GM23338 (cell line): ENCODE measurements at regions not wholly inside any gene's neighbourhood (a gene's known extent, or its start where the extent isn't known, plus 50 kb on each side); places are given as distances from the start of the nearest gene placed in this dataset.

ENCODE experiments used
- ATAC-seq: fragments of 200-7000 bp; cut with Tn5 transposase; 3 replicates; pipeline ENCODE4 v1.9.1; 2020
- DNase-seq: peaks from one replicate; pipeline ENCODE4 v3.0.0-alpha.2; 2015; ENCODE audit warnings: low spot score
- H2AFZ ChIP-seq: fragments of 200-600 bp; sonication (generic); 2 replicates; pipeline ENCODE4 v1.8.0; 2016; ENCODE audit warnings: antibody characterized with exemption, mild to moderate bottlenecking, moderate library complexity
- H3F3A ChIP-seq: fragments of 200-600 bp; sonication (generic); replicated peaks from 2 replicates; pipeline ENCODE4 v1.8.0; 2017; ENCODE audit warnings: antibody characterized with exemption, mixed run types, low read depth
- H3K27ac ChIP-seq: fragments of 200-600 bp; sonication (generic); 2 replicates; pipeline ENCODE4 v1.6.1; 2016; ENCODE audit warnings: low read depth
- H3K27me3 ChIP-seq: fragments of 200-600 bp; sonication (generic); 2 replicates; pipeline ENCODE4 v1.8.0; 2016; ENCODE audit warnings: mild to moderate bottlenecking, mixed run types, moderate library complexity; ENCODE audit not compliant: insufficient read depth
- H3K36me3 ChIP-seq: fragments of 200-600 bp; sonication (generic); 2 replicates; pipeline ENCODE4 v1.8.0; 2016; ENCODE audit warnings: mild to moderate bottlenecking; ENCODE audit not compliant: insufficient read depth
- H3K4me1 ChIP-seq: fragments of 200-600 bp; sonication (generic); 2 replicates; pipeline ENCODE4 v1.8.0; 2016; ENCODE audit warnings: mild to moderate bottlenecking, moderate library complexity; ENCODE audit not compliant: insufficient read depth
- H3K4me2 ChIP-seq: fragments of 200-600 bp; sonication (generic); 2 replicates; pipeline ENCODE4 v1.7.1; 2017; ENCODE audit warnings: mixed run types
- H3K4me3 ChIP-seq: fragments of 200-600 bp; sonication (generic); 2 replicates; pipeline ENCODE4 v1.6.1; 2016; ENCODE audit warnings: mixed run types
- H3K79me2 ChIP-seq: fragments of 200-600 bp; sonication (generic); replicated peaks from 2 replicates; pipeline ENCODE4 v1.8.0; 2017; ENCODE audit warnings: mild to moderate bottlenecking; ENCODE audit not compliant: insufficient read depth
- H3K9me2 ChIP-seq: fragments of 200-600 bp; sonication (generic); 2 replicates; pipeline ENCODE4 v1.8.0; 2017; ENCODE audit not compliant: insufficient read depth
- H4K20me1 ChIP-seq: fragments of 200-600 bp; sonication (generic); replicated peaks from 2 replicates; pipeline ENCODE4 v1.8.0; 2017; ENCODE audit warnings: mild to moderate bottlenecking; ENCODE audit not compliant: insufficient read depth
- H3K27ac Mint-ChIP-seq: 2 replicates; pipeline ENCODE4 v1.8.0; 2020; ENCODE audit warnings: inconsistent platforms, mild to moderate bottlenecking, moderate library complexity, mixed read lengths
- H3K27me3 Mint-ChIP-seq: 3 replicates; pipeline ENCODE4 v1.8.0; 2022; ENCODE audit warnings: low read depth, mild to moderate bottlenecking, moderate library complexity, mixed read lengths, inconsistent platforms; ENCODE audit not compliant: insufficient read depth, poor library complexity
- H3K36me3 Mint-ChIP-seq: 3 replicates; pipeline ENCODE4 v1.8.0; 2021; ENCODE audit warnings: low read depth, mild to moderate bottlenecking, inconsistent platforms, moderate library complexity, mixed read lengths
- H3K4me1 Mint-ChIP-seq: 3 replicates; pipeline ENCODE4 v1.8.0; 2020; ENCODE audit warnings: mild to moderate bottlenecking, inconsistent platforms, mixed read lengths
- H3K4me3 Mint-ChIP-seq: 3 replicates; pipeline ENCODE4 v1.8.0; 2021; ENCODE audit warnings: moderate library complexity, mild to moderate bottlenecking, inconsistent platforms, mixed read lengths
- H3K9me3 Mint-ChIP-seq: 3 replicates; pipeline ENCODE4 v1.8.0; 2020; ENCODE audit warnings: moderate library complexity, mild to moderate bottlenecking, inconsistent platforms, mixed read lengths
- EZH2 ChIP-seq: fragments of 200-600 bp; sonication (generic); IDR thresholded peaks from one replicate; pipeline ENCODE4 v1.8.0; 2017; ENCODE audit warnings: antibody characterized with exemption, mild to moderate bottlenecking, low read depth; ENCODE audit not compliant: unreplicated experiment
- EZH2phosphoT487 ChIP-seq: fragments of 200-600 bp; sonication (generic); IDR thresholded peaks from one replicate; pipeline ENCODE4 v1.8.1; 2018; ENCODE audit warnings: antibody characterized with exemption; ENCODE audit not compliant: unreplicated experiment
- JUNB ChIP-seq: IDR thresholded peaks from one replicate; pipeline ENCODE4 v1.6.1; 2016; ENCODE audit warnings: antibody characterized with exemption; ENCODE audit not compliant: unreplicated experiment
- NANOG ChIP-seq: IDR thresholded peaks from 2 replicates; pipeline ENCODE4 v1.6.1; 2016; ENCODE audit warnings: antibody characterized with exemption, borderline replicate concordance
- POLR2AphosphoS5 ChIP-seq: IDR thresholded peaks from 2 replicates; pipeline ENCODE4 v1.6.1; 2016; ENCODE audit warnings: antibody characterized with exemption, low read depth
- TF ChIP-seq, protein P1 (sequence below): fragments of 250-450 bp; sonication (Bioruptor Pico); IDR thresholded peaks from 2 replicates; pipeline ENCODE4 v1.5.0; 2020; ENCODE audit warnings: mild to moderate bottlenecking, moderate library complexity

DNA sequence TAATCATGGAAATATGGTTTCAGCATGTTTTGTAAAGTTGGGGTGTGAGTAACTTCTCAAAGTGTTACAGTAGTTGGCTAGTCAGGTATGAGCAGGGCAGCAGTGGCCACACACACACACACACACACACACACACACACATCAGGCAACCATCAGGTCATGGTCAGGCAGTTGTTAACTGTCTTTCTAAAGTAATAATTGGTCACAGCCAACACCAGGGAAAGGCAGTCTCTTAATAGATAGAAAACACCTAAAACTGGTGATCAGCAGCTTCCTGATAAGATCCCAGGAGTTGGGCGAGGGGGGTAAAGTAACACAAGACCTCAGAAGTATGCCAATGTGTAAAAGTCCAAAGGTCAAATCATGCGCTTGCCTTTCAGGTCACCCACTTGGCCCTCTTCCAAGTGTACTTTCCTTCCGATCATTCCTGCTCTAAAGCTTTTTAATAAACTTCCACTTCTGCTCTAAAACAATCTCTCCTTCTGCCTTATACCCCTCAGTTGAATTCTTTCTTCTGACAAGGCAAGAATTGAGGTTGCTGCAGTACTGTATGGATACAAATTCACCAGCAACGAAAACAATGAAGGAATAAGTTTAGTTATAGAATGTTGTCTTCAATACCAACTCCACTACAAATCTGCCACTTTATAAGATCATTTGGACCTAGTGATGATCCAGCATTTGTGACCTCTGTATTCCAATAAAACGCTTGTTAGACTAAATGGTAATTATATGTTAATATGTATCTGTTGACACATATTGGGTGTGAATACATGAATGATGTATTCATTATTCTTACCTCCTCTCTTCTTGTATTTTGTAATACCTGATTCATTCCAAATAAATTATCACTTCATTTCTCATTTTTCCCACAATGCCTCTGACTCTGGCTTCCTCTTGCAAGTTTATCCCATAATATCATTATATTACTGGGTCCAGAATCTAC is 254.3 kb downstream of the METTL4 start (continued):
- TF ChIP-seq, protein P1, sequence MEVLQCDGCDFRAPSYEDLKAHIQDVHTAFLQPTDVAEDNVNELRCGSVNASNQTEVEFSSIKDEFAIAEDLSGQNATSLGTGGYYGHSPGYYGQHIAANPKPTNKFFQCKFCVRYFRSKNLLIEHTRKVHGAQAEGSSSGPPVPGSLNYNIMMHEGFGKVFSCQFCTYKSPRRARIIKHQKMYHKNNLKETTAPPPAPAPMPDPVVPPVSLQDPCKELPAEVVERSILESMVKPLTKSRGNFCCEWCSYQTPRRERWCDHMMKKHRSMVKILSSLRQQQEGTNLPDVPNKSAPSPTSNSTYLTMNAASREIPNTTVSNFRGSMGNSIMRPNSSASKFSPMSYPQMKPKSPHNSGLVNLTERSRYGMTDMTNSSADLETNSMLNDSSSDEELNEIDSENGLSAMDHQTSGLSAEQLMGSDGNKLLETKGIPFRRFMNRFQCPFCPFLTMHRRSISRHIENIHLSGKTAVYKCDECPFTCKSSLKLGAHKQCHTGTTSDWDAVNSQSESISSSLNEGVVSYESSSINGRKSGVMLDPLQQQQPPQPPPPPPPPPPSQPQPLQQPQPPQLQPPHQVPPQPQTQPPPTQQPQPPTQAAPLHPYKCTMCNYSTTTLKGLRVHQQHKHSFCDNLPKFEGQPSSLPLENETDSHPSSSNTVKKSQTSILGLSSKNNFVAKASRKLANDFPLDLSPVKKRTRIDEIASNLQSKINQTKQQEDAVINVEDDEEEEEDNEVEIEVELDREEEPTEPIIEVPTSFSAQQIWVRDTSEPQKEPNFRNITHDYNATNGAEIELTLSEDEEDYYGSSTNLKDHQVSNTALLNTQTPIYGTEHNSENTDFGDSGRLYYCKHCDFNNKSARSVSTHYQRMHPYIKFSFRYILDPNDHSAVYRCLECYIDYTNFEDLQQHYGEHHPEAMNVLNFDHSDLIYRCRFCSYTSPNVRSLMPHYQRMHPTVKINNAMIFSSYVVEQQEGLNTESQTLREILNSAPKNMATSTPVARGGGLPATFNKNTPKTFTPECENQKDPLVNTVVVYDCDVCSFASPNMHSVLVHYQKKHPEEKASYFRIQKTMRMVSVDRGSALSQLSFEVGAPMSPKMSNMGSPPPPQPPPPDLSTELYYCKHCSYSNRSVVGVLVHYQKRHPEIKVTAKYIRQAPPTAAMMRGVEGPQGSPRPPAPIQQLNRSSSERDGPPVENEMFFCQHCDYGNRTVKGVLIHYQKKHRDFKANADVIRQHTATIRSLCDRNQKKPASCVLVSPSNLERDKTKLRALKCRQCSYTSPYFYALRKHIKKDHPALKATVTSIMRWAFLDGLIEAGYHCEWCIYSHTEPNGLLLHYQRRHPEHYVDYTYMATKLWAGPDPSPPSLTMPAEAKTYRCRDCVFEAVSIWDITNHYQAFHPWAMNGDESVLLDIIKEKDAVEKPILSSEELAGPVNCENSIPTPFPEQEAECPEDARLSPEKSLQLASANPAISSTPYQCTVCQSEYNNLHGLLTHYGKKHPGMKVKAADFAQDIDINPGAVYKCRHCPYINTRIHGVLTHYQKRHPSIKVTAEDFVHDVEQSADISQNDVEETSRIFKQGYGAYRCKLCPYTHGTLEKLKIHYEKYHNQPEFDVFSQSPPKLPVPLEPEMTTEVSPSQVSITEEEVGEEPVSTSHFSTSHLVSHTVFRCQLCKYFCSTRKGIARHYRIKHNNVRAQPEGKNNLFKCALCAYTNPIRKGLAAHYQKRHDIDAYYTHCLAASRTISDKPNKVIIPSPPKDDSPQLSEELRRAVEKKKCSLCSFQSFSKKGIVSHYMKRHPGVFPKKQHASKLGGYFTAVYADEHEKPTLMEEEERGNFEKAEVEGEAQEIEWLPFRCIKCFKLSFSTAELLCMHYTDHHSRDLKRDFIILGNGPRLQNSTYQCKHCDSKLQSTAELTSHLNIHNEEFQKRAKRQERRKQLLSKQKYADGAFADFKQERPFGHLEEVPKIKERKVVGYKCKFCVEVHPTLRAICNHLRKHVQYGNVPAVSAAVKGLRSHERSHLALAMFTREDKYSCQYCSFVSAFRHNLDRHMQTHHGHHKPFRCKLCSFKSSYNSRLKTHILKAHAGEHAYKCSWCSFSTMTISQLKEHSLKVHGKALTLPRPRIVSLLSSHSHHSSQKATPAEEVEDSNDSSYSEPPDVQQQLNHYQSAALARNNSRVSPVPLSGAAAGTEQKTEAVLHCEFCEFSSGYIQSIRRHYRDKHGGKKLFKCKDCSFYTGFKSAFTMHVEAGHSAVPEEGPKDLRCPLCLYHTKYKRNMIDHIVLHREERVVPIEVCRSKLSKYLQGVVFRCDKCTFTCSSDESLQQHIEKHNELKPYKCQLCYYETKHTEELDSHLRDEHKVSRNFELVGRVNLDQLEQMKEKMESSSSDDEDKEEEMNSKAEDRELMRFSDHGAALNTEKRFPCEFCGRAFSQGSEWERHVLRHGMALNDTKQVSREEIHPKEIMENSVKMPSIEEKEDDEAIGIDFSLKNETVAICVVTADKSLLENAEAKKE (CRISPR knock-in tag) = no peak
- no peak for TF ChIP-seq EZH2phosphoT487
- TF ChIP-seq POLR2AphosphoS5 = no peak
- no peak for TF ChIP-seq JUNB
- TF ChIP-seq EZH2 = no peak

DNA sequence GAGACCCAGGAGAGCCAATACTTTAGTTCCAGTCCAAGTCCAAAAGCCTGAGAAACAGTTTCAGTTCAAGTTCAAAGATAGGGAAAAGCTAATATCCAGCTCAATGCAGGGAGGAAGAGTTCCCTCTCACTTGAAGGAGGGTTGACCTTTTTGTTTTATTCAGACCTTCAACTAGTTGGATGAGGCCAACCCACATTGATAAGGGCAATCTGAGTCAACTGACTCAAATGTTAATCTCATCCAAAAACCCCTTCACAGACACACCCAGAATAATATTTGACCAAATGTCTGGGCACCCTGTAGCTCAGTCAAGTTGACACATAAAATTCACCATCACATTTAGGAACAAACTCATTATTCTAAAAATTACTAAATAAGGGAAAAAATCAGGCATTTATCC is 246.8 kb downstream of the METTL4 start:
- Histone ChIP-seq H3K9me2 (no peaks in the 10 kb centered on the region; the same call in 1 of the 2 replicates), H3K4me2 (no peak overlapping the region), H3K27ac (no peak overlapping the region), H3K4me1 (no peaks in the 10 kb centered on the region), H3F3A (no peaks in the 10 kb centered on the region), H2AFZ (no peak overlapping the region), H3K4me3 (no peak overlapping the region), H3K79me2 (no peaks in the 10 kb centered on the region), H3K27me3 (no peaks in the 10 kb centered on the region), H3K36me3 (no peaks in the 10 kb centered on the region), H4K20me1 (no peaks in the 10 kb centered on the region)
- no peak for DNase-seq
- H3K4me3 Mint-ChIP-seq = no peak overlapping the region
- H3K9me3 Mint-ChIP-seq = no peaks in the 10 kb centered on the region
- no peaks in the 10 kb centered on the region for H3K4me1 Mint-ChIP-seq
- no peak for ATAC-seq
- H3K36me3 Mint-ChIP-seq = no peaks in the 10 kb centered on the region
- H3K27me3 Mint-ChIP-seq = no peaks in the 10 kb centered on the region
- H3K27ac Mint-ChIP-seq = no peak overlapping the region
- TF ChIP-seq NANOG = no peak
- TF ChIP-seq, protein P1 (CRISPR knock-in tag) = no peak
